ENCODE measurements at regions not wholly inside any gene's neighbourhood (a gene's known extent, or its start where the extent isn't known, plus 50 kb on each side); places are given as distances from the start of the nearest gene placed in this dataset.

GRCh38 chr7:41415471-41416207 lies 287.3 kb downstream of the INHBA start:
- TF ChIP-seq POLR2A (IDR thresholded peaks at IDR 0.05; ENCODE audit: low read length), result no peak
- TF ChIP-seq GATA1 (IDR thresholded peaks at IDR 0.05; ENCODE audit: low read depth, low read length), result no peak

Data from erythroblast (primary cell).